Activated T-cell treated with anti-CD3 and anti-CD28 coated beads, Interleukin-2, amount 50 U/mL, for 48 hours (primary cell): ENCODE measurements at regions not wholly inside any gene's neighbourhood (a gene's known extent, or its start where the extent isn't known, plus 50 kb on each side); places are given as distances from the start of the nearest gene placed in this dataset.

Experiments used
- DNase-seq, 2 experiments: peaks; one replicate each; pipeline ENCODE4 v3.0.0-alpha.2; 2020

DNA sequence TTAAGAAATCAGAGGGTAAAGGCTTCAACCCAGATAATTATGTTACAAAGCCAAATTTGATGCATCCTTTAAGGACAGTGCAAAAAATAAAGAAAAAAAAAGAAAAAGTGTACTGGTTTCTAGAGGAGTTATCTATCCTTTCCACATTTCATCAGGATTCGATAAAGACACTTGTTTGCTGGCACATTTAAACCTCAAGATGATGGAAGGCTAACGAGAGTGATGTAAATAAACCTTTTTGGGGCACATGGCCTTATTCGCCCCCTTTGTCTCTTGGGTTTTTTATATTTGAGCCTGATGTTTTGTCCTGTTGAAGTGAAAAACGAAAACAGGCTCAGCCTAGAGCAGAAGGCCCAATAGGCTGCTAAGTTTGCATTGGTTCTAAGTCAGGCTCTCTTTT is 416.5 kb downstream of the TAF11L14 start:
- no peak for DNase-seq

DNA sequence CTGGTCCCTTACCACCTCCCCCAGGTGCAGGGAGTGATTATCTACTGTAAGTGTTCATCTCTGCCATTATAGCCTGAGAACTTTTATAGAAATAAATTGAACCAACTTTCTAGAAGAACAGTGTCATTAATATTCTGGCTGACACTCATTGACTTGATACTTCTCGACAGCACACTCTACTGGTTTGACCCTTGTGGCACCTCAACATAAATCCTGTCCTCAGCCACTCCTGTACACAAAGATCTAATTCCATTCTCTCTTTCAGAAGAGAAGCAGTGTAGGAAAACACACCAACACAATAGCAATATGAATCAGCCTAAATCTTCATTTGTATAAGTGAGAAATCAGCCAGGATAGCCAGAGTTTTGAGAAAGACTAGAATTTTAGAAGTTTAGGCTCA is 417.7 kb downstream of the TAF11L14 start:
- DNase-seq = no peak

DNA sequence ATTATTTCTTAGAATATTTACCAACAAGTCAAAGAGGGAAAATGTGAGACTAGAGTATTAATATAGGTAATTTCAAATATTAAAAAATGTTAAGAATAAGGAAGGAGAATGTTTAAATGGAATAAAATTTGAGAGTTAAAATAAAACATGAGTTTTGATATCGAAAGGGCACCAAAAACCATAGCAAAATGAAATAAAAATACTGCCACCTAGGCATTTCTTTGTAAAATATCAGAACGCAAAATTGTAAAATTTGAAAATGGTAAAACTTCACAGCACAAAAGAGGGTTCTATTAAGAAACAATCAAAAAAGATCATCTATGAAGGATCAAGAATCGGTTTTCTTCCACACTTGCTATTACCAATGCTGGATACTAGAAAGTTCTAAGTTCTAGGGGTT is 418.3 kb downstream of the TAF11L14 start:
- no peak for DNase-seq

DNA sequence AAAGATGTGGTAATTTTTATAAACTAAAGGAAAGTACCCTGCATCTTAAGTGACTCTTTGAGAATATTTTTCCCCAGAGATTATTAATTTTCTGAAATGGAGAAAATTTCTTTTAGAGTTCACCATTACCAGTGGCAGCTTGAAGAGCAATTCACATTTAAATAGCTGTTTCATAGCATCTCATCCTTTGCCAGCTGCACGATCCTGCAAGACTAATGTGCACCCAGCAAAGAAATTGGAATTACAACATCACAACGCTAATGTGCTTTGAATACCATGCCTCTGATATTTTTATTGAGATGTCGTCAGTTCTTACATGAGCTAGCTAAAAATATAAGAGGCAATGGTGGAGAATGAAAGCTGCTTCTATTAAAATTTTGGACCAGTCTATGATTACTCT is 423.5 kb downstream of the TAF11L14 start:
- no peak for DNase-seq

DNA sequence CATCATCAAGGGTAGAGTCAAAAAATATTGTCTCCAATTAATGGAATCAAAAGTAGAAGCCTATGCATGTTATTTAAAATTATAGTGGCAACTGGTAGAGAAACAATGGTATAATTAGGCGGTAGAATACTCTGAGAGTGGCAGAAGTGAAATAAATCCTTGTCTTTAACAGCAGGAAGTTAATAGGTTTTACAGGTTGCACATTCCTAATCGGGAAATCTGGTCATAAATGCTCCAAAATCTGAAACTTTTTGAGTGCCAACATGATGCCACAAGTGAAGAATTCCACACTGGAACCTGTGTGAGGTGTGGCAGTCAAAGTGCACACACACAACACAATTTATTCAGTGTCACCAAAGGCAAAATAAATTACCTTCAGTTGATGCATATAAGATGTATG is 433.4 kb downstream of the TAF11L14 start:
- DNase-seq = no peak

DNA sequence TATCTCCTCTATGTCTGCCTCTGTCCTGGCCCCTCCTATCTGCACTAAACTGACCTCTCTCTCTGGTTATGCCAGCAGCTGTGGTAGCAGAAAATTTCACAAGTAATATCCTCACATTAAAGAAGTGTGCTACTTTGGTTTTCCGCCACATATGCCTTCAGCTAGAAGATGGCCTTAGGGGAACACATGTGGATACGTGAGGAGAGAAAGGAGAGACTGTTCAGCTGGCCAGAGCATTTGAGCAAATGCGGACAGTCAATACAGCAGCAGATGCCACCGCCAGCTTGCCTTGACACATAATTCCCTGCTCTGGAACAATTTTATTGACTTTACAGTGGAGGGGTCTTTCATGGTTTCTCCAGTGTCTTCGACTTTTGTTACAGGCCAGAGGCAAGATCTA is 434.6 kb downstream of the TAF11L14 start:
- no peak for DNase-seq

DNA sequence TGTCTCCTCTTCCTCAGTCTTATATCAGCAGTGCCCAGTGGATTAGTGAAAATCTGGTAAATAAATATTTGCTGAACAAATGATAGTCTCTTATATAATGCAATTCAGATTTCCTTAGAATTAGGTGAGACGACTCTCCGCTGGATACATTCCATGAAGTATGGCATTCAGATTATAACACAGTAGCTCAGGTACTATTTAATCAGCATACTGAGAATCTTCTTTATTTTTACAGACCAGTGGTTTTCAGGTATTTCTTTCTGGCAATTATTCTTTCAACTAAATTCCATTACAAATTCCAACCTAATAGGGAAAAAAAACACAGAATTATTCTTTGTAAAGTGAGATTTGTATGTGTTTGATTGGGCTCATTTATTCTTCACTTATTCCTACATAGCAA is 435.5 kb downstream of the TAF11L14 start:
- DNase-seq = no peak

DNA sequence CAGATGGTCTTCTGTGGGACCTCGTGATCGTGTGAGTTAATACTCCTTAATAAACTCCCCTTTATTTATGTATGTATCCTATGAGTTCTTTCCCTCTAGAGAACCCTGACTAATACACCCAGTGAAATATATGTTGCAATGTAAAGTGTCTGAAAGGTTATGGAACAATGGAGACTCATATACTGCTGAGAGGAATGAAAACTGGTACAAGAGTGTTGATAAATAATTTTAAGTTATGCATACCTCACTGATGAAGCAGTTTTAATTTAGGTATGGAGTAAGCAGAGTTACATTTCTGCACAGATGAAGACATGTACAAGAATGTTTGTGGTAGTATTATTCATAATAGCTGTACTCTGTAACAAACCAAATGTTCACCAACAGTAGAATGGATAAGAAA is 438.3 kb downstream of the TAF11L14 start:
- DNase-seq = no peak

DNA sequence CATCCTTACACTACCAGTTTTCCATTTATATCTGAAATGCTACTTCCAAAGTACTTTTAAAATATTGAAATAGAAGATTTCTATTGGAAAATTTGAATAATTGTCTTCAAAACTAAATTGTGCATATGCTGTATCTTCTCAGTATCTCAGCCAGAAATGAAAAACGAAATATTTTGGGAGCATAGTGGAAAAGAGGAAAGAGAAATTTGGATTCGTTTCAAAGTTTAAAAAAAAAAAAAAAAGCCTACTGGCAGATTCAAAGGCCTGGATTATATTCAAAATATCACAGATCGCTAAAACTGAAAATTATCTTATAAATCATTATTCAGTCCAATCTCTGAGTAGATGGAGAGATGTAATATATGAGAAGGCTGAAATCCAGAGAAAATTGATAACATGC is 440.7 kb downstream of the TAF11L14 start:
- no peak for DNase-seq

DNA sequence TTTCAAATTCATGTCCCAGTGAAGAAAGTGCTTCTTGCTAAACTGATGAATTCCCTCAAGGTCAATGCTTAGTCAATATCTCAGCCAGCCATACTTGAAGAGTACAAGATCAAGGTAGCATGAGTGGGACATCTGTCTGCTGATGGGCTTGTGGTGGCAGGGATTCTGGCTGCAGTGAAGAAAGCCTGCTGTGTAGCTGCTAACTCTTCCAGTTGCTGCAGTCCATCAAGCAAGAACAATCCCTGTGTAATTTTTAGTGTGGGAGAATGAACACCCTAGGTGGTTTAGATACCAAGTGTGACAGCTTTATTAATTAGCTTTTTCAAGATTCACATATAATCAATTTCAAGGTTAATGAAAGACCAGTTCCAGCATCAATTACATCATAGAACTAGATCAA is 443.9 kb downstream of the TAF11L14 start:
- DNase-seq = no peak

DNA sequence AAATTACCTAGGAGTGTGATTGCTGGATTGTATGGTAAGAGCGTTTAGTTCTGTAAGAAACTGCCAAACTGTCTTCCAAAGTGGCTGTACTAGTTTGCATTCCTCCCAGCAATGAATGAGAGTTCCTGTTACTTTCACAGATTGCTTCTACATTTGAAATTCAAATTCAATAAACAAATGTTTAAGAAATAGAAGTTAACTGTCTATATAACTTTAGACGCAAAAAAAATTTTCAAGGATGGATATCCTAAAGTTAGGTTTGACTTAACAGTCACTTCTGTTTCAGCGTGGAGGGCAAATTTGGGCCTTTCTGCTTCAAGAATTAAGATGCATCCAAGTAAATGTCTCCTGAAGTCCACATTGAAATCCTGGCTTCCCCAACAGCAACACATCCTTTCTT is 445.6 kb downstream of the TAF11L14 start:
- no peak for DNase-seq

DNA sequence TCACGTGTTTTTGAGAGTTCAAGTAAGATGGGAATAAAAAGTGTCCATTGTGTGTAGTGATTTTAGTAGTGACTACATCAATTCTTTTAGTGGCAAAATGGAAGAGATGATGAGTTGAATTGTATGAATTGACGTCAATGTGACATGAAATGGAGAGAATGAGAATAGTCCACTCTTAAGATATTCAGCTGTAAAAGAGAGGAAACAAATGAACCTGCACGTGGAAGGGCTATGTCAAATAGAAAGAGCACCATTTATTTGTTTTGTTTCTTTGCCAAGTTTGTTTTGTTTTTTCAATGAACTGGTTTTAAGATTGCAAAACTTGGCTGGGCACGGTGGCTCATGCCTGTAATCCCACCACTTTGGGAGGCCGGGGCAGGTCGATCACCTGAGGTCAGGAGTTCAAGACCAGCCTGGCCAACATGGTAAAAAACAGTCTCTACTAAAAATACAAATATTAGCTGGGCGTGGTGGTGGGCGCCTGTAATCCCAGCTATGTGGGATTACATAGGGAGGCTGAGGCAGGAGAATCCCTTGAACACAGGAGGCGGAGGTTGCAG is 453.8 kb downstream of the TAF11L14 start:
- no peak for DNase-seq

DNA sequence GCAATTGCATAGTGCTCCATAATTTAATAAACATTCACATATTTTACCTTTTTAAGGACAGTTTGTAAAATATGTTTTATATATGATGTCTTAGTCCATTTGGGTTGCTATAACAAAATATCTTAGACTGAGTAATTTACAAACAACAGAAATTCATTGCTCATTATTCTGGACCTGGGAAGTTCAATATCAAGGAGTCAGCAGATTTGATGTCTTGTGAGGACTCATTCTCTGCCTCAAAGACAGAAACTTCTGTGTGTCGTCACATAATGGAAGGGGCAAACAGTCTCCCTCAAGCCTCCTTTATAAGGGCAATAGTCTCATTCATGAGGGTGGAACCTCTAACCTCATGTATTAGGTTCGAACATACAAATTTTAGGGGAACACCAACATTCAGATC is 455.9 kb downstream of the TAF11L14 start:
- no peak for DNase-seq

DNA sequence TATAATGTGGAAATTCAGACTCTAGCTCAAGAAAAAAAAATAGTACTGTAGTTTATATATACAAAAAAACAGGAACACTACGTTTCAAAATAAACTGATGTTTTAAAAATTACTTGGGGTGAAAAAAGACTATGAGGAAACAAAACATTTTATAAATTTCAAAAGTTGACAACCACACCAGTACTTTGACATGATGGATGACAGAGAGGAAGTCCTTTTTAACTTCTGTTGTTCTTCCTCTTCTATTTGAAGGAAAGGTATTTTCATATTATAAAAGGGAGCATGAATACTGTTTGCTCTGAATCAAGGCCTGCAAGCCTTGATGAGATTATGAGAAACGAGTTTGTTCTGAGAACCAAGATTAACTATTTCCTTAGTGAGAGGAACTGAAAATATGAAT is 456.9 kb downstream of the TAF11L14 start:
- no peak for DNase-seq

DNA sequence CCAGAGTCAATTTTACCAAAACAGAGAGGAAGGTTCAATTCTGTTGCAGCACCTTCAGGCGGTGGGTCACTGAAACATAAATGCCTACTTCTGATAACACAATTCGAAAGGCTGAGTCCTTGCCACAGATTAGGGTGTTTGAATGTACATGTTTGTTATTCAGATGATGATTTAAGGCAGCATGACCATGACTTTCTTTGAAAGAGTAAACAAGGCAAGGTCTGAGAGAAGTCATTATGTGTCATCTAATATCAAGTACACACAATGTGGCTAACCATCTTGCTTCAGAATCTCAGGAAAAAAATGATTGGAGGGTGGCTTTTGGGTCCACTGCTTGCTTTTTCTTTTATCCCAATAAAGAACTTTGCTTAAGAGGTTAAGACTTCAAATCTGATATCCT is 457.5 kb downstream of the TAF11L14 start:
- DNase-seq = no peak

DNA sequence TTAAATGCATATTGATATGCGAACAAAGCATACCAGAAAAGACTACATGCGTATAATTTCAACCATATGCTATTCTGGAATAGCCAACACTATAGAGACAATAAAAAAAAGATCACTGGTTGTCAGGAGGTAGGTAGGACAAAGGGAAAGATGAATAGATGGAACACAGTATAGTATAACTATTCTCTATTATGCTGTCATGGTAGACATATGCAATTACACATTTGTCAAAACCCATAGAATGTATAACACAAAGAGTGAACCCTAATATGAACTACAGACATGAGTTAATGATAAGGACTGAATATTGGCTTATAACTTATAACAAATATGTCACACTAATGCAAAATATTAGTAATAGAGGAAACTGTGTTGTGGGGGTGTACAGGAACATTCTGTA is 460.8 kb downstream of the TAF11L14 start:
- DNase-seq = no peak

DNA sequence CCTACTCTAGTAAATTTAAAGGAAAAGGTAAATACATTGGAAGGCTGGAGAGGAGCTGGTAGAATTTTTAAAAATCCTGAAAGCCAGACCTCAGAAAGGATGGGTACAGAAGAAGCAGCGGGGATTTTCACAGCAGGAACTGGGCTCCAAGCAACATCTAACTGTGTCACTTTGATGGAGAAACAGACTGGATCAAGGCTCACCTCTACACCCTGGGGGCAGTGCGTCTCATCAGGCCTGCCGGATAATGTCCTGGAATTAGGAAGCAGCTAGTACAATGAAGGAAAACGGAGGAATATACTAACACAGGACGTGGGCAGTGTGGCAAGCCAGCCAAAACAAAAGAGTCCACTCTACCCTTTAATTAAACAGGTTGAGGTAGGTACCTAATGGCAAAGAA is 463.6 kb downstream of the TAF11L14 start:
- no peak for DNase-seq

DNA sequence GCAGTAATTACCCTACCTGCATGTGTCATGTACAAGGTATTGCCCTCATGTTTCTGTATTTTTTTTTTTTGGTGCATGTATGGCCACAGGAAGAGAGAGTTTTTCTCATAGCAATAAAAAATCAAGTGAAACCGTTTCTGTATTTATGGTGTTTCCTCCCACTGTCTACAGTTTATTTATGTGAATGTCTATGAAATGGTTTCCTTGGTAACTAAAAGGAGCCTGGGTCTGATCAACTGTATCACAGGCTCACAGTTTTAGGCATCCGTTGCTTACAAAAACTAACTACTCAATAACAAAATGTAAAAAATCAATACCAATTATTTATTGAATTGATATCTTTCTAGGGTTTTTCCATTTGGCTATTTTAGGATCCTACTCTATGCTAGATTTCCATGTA is 464.4 kb downstream of the TAF11L14 start:
- no peak for DNase-seq

DNA sequence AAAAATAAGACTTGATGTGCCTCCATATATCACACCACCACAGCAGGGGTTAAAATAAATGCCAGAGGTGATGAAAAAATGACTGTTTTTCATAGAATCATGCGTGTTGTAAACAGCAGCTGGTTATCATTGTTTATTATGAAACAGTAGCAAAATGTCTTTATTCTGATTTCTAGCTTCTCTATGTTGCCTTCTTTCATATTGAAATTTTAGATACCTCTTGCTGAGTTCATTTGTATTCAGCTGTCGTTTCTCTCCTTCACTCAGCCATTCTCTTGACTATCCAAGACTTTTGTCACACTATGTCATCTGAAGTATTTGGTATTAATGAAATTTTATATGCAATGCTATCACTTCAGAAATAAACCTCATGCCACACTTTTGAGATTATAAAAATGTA is 465.0 kb downstream of the TAF11L14 start:
- DNase-seq = no peak

DNA sequence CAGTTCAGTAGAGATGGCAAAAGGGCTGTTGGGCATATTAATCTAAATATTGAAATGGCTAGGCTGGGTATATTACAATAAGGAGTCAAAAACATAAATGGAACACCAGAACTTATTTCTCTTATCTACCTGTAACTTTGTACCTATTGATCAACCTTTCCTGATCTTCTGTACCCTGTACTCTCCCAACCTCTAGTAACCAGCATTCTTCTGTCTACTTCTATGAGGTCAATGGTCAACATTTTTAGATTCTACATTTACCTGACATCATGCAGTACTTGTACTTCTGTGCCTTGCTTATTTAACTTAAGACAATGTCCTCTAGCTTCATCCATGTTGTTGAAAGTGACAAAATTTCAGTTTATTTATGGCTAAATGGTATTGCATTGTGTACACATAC is 467.3 kb downstream of the TAF11L14 start:
- DNase-seq = no peak

DNA sequence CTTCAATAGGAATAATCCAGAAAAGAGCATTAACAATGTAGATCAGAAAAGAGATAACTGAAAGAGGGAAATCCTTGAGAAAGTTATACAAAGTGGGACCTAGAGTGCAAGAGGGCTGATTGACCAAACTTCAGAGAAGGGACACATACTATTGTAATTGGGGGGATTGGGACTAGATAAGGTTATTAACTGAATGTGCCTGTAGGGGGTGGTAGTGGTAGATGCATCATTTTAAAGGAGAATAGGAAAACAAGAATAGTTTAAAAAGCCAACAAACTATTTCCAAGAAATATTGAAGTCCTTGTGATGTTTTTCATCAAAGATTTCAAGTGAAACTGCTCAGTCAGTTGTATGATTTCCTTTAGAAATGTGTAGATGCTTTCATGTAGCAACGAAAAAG is 468.5 kb downstream of the TAF11L14 start:
- no peak for DNase-seq

DNA sequence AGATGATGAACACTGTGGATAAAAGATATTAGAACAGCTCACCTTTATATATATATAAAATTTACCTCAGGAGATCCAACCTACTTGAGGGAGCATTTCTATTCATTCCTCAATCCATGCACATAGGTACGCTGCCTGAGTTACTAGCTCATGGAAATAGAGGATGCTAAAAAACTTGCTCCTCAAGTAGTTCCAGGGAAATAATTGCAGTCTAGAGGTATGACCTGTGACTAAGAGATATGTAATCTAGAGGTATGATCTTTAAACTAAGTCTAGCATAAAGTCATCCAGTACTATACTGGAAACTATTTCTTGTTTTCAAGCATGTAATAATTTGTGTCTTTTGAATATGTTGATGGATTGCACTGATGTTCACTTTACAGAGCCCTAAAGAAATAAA is 471.2 kb downstream of the TAF11L14 start:
- DNase-seq = no peak

DNA sequence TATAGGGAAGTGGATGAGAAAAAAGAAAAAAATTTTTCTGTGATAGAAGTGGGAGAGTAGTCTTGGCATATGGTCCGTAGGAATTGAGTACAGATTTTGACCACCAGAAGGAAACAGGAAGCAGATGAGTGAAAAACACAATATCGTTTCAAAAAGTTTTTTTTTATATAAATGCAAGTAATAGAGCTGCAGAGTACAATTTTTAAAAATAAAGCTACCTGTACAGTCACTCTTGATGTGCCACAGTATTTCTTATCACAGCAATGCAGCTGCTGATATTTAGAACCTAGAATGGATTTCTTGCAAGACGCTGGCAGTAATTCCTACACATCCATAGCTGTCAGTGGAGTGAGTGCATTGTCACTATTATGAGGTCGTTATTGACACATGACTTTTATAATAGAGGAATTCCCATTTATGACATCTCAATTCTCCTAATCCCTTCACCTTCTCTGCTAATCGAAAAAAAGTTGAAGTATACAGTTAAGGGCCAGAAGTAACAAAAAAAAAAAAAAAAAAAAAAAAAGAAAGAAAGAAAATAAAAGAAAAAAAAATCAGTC is 477.7 kb downstream of the TAF11L14 start:
- DNase-seq = no peak

DNA sequence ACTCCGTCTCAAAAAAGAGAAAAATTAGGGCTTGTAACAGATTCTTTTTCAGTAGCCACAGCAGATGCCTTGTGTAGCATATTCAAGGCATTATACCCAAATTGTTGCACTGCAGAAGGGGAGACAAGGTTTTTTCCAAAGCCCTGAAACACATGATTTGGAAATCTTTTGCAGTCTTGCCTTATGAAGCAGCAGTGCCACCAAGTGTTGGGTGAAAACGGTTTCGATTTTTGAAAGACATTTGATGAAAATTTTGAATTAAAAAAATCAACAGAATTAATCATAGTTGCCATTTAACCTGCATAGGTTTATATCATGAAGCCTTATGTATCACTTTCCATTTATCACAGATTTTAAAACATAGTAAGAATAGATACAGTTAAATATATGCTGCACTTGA is 479.5 kb downstream of the TAF11L14 start:
- DNase-seq = no peak

DNA sequence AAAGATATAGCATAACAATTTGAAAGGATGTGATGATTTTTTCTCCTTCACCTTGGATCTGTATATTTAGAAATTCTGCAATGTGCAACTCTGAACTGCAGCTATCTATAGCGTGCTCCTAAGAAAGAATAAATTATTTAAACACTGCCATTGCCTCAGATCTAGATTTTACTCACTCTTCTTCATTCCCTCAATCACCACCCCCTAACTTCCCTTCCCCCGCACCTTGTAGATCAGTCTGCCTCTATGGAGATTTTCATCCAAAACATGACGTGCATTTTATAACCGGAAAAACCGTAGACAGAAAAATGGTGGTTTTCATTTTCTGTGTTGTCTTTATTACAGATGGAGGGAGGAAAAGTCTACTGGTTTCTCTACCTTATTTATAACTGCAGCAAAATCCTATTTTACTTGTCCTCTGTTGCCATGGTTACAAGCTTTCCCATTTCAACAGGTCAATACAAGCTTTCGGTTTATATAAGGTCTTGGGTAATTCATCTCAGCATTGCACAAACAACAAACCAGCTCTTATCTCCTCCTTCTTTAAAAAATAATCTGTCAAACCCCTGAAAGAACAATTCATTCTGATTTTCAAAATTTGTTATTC is 480.0 kb downstream of the TAF11L14 start:
- no peak for DNase-seq
